Trophoblast cell (in vitro differentiated cells and primary cell): ENCODE measurements at regions not wholly inside any gene's neighbourhood (a gene's known extent, or its start where the extent isn't known, plus 50 kb on each side); places are given as distances from the start of the nearest gene placed in this dataset.

Experiments used
- DNase-seq, 2 donors: peaks; one replicate each; pipeline ENCODE4 v3.0.0-alpha.2; 2016
- H2AFZ ChIP-seq: 2 replicates; pipeline ENCODE4 v1.6.1; 2013; ENCODE audit warnings: low read length, moderate library complexity, mild to moderate bottlenecking; ENCODE audit not compliant: insufficient read depth, poor library complexity
- H2AK5ac ChIP-seq: 2 replicates; pipeline ENCODE4 v1.6.1; 2013; ENCODE audit warnings: mild to moderate bottlenecking, low read length
- H2BK120ac ChIP-seq: 2 replicates; pipeline ENCODE4 v1.6.1; 2013; ENCODE audit warnings: low read length, mild to moderate bottlenecking, moderate library complexity; ENCODE audit not compliant: insufficient read depth, poor library complexity
- H2BK12ac ChIP-seq: 2 replicates; pipeline ENCODE4 v1.6.1; 2013; ENCODE audit warnings: mild to moderate bottlenecking, low read length, moderate library complexity
- H2BK5ac ChIP-seq: 2 replicates; pipeline ENCODE4 v1.6.1; 2013; ENCODE audit warnings: low read length, low read depth, moderate library complexity, mild to moderate bottlenecking; ENCODE audit not compliant: poor library complexity
- H3K14ac ChIP-seq: 2 replicates; pipeline ENCODE4 v1.6.1; 2013; ENCODE audit warnings: mild to moderate bottlenecking, low read length
- H3K18ac ChIP-seq: 2 replicates; pipeline ENCODE4 v1.6.1; 2013; ENCODE audit warnings: mild to moderate bottlenecking, low read length
- H3K23ac ChIP-seq: 2 replicates; pipeline ENCODE4 v1.6.1; 2013; ENCODE audit warnings: low read length
- H3K27ac ChIP-seq: 2 replicates; pipeline ENCODE4 v1.5.1; 2013; ENCODE audit warnings: low read depth, mild to moderate bottlenecking, inconsistent platforms, low read length, moderate library complexity
- H3K27me3 ChIP-seq: 2 replicates; pipeline ENCODE4 v1.6.1; 2013; ENCODE audit warnings: inconsistent platforms, mild to moderate bottlenecking, low read length, moderate library complexity; ENCODE audit not compliant: insufficient read depth
- H3K36me3 ChIP-seq, 2 experiments: 1 replicate in 1 of 2; 2 replicates in 1 of 2; pipeline ENCODE4 v1.6.1; 2013; ENCODE audit warnings: low read length in 2 of 2, mild to moderate bottlenecking in 2 of 2, moderate library complexity in 1 of 2; ENCODE audit not compliant: insufficient read depth in 2 of 2, control insufficient read depth in 1 of 2
- H3K4ac ChIP-seq: 2 replicates; pipeline ENCODE4 v1.6.1; 2013; ENCODE audit warnings: low read depth, mild to moderate bottlenecking, low read length, moderate library complexity
- H3K4me1 ChIP-seq, 2 experiments: 1 replicate in 1 of 2; 2 replicates in 1 of 2; pipeline ENCODE4 v1.6.1; 2013; ENCODE audit warnings: low read length in 2 of 2, mild to moderate bottlenecking in 2 of 2, moderate library complexity in 1 of 2; ENCODE audit not compliant: insufficient read depth in 2 of 2, control insufficient read depth in 1 of 2
- H3K4me2 ChIP-seq: 2 replicates; pipeline ENCODE4 v1.6.1; 2013; ENCODE audit warnings: inconsistent platforms, mild to moderate bottlenecking, low read length, moderate library complexity
- H3K4me3 ChIP-seq: 2 replicates; pipeline ENCODE4 v1.5.1; 2013; ENCODE audit warnings: mild to moderate bottlenecking, low read depth, low read length, inconsistent platforms
- H3K79me1 ChIP-seq: one replicate; pipeline ENCODE4 v1.6.1; 2013; ENCODE audit warnings: low read length
- H3K79me2 ChIP-seq: 2 replicates; pipeline ENCODE4 v1.6.1; 2013; ENCODE audit warnings: low read length, mild to moderate bottlenecking; ENCODE audit not compliant: control insufficient read depth, insufficient read depth, poor library complexity
- H3K9ac ChIP-seq: 2 replicates; pipeline ENCODE4 v1.6.1; 2013; ENCODE audit warnings: mild to moderate bottlenecking, low read length
- H3K9me3 ChIP-seq: 2 replicates; pipeline ENCODE4 v1.6.1; 2013; ENCODE audit warnings: low read depth, mild to moderate bottlenecking, control low read depth, inconsistent platforms, low read length; ENCODE audit not compliant: insufficient read depth
- H4K12ac ChIP-seq: 2 replicates; pipeline ENCODE4 v1.6.1; 2013; ENCODE audit warnings: low read depth, mild to moderate bottlenecking, low read length, moderate library complexity
- H4K8ac ChIP-seq: 2 replicates; pipeline ENCODE4 v1.6.1; 2013; ENCODE audit warnings: low read depth, mild to moderate bottlenecking, low read length, moderate library complexity
- H4K91ac ChIP-seq: one replicate; pipeline ENCODE4 v1.6.1; 2013; ENCODE audit warnings: low read depth, mild to moderate bottlenecking, low read length, moderate library complexity
- WGBS: extraction: QIAGEN DNeasy Blood & Tissue Kit; methylation state at CpG from one replicate; pipeline ENCODE4 v1.1.7; 2013; ENCODE audit warnings: missing lambda C conversion rate; ENCODE audit not compliant: insufficient read length, insufficient coverage; ENCODE audit errors: extremely low coverage; 5-methylcytosine and 5-hydroxymethylcytosine counted together

DNA sequence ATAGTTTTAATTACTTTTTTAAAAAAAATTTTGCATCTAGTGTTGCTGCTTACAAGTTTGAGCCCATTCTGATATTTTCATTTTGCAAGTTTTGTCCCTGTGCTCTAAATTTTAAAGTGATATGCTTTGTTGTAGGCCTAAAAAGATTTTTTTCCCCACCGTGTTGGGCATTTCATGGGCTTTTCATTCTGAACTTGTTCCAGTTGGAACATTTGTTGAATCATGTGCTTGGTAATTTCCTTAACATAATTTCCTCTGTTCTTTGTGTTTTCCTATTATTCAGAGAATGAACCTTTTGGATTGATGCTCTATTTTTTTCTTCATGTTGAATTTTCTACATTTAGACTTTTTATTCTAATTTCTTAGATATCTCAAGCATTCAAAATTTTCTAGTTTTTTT, 206.4 kb upstream of the SPRY2 start:
- no peaks in the 10 kb centered on the region for H3K27me3 ChIP-seq
- no peak overlapping the region for H3K9ac ChIP-seq
- no peaks in the 10 kb centered on the region for H3K9me3 ChIP-seq
- no CpG with 5 or more reads among the region's 1 CpG for WGBS
- no peak overlapping the region for H2AK5ac ChIP-seq
- no peak overlapping the region for H2AFZ ChIP-seq
- H3K79me2 ChIP-seq, result no peaks in the 10 kb centered on the region
- no peaks in the 10 kb centered on the region for H3K79me1 ChIP-seq
- no peaks in the 10 kb centered on the region for H3K4me1 ChIP-seq
- no peak overlapping the region for H2BK12ac ChIP-seq
- H3K18ac ChIP-seq, result no peak overlapping the region
- H3K14ac ChIP-seq, result no peak overlapping the region
- no peaks in the 10 kb centered on the region for H3K36me3 ChIP-seq
- H3K4me3 ChIP-seq, result no peak overlapping the region
- no peak overlapping the region for H3K4ac ChIP-seq
- H3K27ac ChIP-seq, result no peak overlapping the region
- no peak for DNase-seq
- no peak overlapping the region for H3K4me2 ChIP-seq
- no peak overlapping the region for H4K91ac ChIP-seq
- no peak overlapping the region for H3K23ac ChIP-seq
- H2BK120ac ChIP-seq, result no peak overlapping the region
- H4K8ac ChIP-seq, result no peak overlapping the region
- no peak overlapping the region for H4K12ac ChIP-seq
- no peak overlapping the region for H2BK5ac ChIP-seq

GRCh38 chr13:80533175-80533574, 192.2 kb upstream of the SPRY2 start:
- no peak overlapping the region for H2BK12ac ChIP-seq
- no peak overlapping the region for H3K4me2 ChIP-seq
- no peak overlapping the region for H3K4ac ChIP-seq
- no peak overlapping the region for H3K18ac ChIP-seq
- DNase-seq, result no peak
- no peak overlapping the region for H3K27ac ChIP-seq
- no peak overlapping the region for H4K8ac ChIP-seq
- H3K4me3 ChIP-seq, result no peak overlapping the region
- H3K9me3 ChIP-seq, result no peaks in the 10 kb centered on the region
- no peaks in the 10 kb centered on the region for H3K79me1 ChIP-seq
- H4K91ac ChIP-seq, result no peak overlapping the region
- no peak overlapping the region for H2BK120ac ChIP-seq
- no peaks in the 10 kb centered on the region for H3K4me1 ChIP-seq
- H2BK5ac ChIP-seq, result no peak overlapping the region
- H3K79me2 ChIP-seq, result no peaks in the 10 kb centered on the region
- no peak overlapping the region for H2AFZ ChIP-seq
- H4K12ac ChIP-seq, result no peak overlapping the region
- H3K9ac ChIP-seq, result no peak overlapping the region
- H3K36me3 ChIP-seq, result no peaks in the 10 kb centered on the region
- no peak overlapping the region for H3K14ac ChIP-seq
- WGBS, result no CpG with 5 or more reads among the region's 1 CpG
- no peak overlapping the region for H2AK5ac ChIP-seq
- H3K27me3 ChIP-seq, result no peaks in the 10 kb centered on the region
- no peak overlapping the region for H3K23ac ChIP-seq

GRCh38 chr13:80530902-80531301, 190.0 kb upstream of the SPRY2 start:
- no peak overlapping the region for H4K91ac ChIP-seq
- H2BK120ac ChIP-seq, result no peak overlapping the region
- H2BK5ac ChIP-seq, result no peak overlapping the region
- DNase-seq, result no peak
- no peak overlapping the region for H3K14ac ChIP-seq
- H3K4ac ChIP-seq, result no peak overlapping the region
- H3K18ac ChIP-seq, result no peak overlapping the region
- no peaks in the 10 kb centered on the region for H3K27me3 ChIP-seq
- H3K27ac ChIP-seq, result no peak overlapping the region
- no peaks in the 10 kb centered on the region for H3K79me2 ChIP-seq
- H4K8ac ChIP-seq, result no peak overlapping the region
- no peaks in the 10 kb centered on the region for H3K4me1 ChIP-seq
- no peaks in the 10 kb centered on the region for H3K9me3 ChIP-seq
- no peak overlapping the region for H2BK12ac ChIP-seq
- H3K4me3 ChIP-seq, result no peak overlapping the region
- H3K23ac ChIP-seq, result no peak overlapping the region
- WGBS, result no CpG with 5 or more reads among the region's 1 CpG
- H3K36me3 ChIP-seq, result no peaks in the 10 kb centered on the region
- no peak overlapping the region for H2AK5ac ChIP-seq
- H3K9ac ChIP-seq, result no peak overlapping the region
- no peak overlapping the region for H2AFZ ChIP-seq
- no peak overlapping the region for H4K12ac ChIP-seq
- H3K4me2 ChIP-seq, result no peak overlapping the region
- no peaks in the 10 kb centered on the region for H3K79me1 ChIP-seq

GRCh38 chr13:80530191-80530590, 189.3 kb upstream of the SPRY2 start:
- H3K9ac ChIP-seq, result no peak overlapping the region
- H3K23ac ChIP-seq, result no peak overlapping the region
- H3K9me3 ChIP-seq, result no peaks in the 10 kb centered on the region
- no peak overlapping the region for H2AK5ac ChIP-seq
- H3K14ac ChIP-seq, result no peak overlapping the region
- H3K4me1 ChIP-seq, result no peaks in the 10 kb centered on the region
- H2BK120ac ChIP-seq, result no peak overlapping the region
- WGBS, result no CpG with 5 or more reads among the region's 4 CpGs
- no peak overlapping the region for H3K18ac ChIP-seq
- H4K91ac ChIP-seq, result no peak overlapping the region
- no peak for DNase-seq
- no peaks in the 10 kb centered on the region for H3K27me3 ChIP-seq
- no peaks in the 10 kb centered on the region for H3K79me1 ChIP-seq
- no peak overlapping the region for H3K4ac ChIP-seq
- no peak overlapping the region for H4K12ac ChIP-seq
- no peak overlapping the region for H2BK5ac ChIP-seq
- H2BK12ac ChIP-seq, result no peak overlapping the region
- H3K4me2 ChIP-seq, result no peak overlapping the region
- no peak overlapping the region for H2AFZ ChIP-seq
- H3K27ac ChIP-seq, result no peak overlapping the region
- no peak overlapping the region for H4K8ac ChIP-seq
- no peaks in the 10 kb centered on the region for H3K79me2 ChIP-seq
- no peak overlapping the region for H3K4me3 ChIP-seq
- H3K36me3 ChIP-seq, result no peaks in the 10 kb centered on the region
